DND-41 (cell line): ENCODE measurements at regions not wholly inside any gene's neighbourhood (a gene's known extent, or its start where the extent isn't known, plus 50 kb on each side); places are given as distances from the start of the nearest gene placed in this dataset.

Experiments
- EZH2 ChIP-seq: IDR thresholded peaks from 3 replicates; pipeline ENCODE4 v1.6.1; 2012; ENCODE audit warnings: borderline replicate concordance, low read depth, mild to moderate bottlenecking, moderate library complexity, low read length, inconsistent platforms; ENCODE audit not compliant: severe bottlenecking
- TF ChIP-seq, protein P1 (sequence below): IDR thresholded peaks from 2 replicates; pipeline ENCODE4 v1.5.1; 2012; ENCODE audit warnings: borderline replicate concordance, low read length, moderate library complexity, mild to moderate bottlenecking; ENCODE audit not compliant: poor library complexity, severe bottlenecking; ENCODE audit errors: extremely low read depth

GRCh38 chr9:129500161-129500862 is 120.6 kb downstream of the C9orf50 start:
- TF ChIP-seq EZH2, result no peak
- TF ChIP-seq, protein P1, sequence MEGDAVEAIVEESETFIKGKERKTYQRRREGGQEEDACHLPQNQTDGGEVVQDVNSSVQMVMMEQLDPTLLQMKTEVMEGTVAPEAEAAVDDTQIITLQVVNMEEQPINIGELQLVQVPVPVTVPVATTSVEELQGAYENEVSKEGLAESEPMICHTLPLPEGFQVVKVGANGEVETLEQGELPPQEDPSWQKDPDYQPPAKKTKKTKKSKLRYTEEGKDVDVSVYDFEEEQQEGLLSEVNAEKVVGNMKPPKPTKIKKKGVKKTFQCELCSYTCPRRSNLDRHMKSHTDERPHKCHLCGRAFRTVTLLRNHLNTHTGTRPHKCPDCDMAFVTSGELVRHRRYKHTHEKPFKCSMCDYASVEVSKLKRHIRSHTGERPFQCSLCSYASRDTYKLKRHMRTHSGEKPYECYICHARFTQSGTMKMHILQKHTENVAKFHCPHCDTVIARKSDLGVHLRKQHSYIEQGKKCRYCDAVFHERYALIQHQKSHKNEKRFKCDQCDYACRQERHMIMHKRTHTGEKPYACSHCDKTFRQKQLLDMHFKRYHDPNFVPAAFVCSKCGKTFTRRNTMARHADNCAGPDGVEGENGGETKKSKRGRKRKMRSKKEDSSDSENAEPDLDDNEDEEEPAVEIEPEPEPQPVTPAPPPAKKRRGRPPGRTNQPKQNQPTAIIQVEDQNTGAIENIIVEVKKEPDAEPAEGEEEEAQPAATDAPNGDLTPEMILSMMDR, result no peak
